Left ventricle myocardium inferior (tissue), 1 donor: ENCODE measurements at regions not wholly inside any gene's neighbourhood (a gene's known extent, or its start where the extent isn't known, plus 50 kb on each side); places are given as distances from the start of the nearest gene placed in this dataset.

Experiments used
- DNase-seq: peaks from one replicate; pipeline ENCODE4 v3.0.0-alpha.2; 2020
- H3K27ac ChIP-seq: fragments of 200-600 bp; replicated peaks from 2 replicates; pipeline ENCODE4 v1.8.0; 2021
- H3K27me3 ChIP-seq: fragments of 200-600 bp; 2 replicates; pipeline ENCODE4 v1.8.0; 2021; ENCODE audit warnings: low read depth
- H3K36me3 ChIP-seq: fragments of 200-600 bp; 2 replicates; pipeline ENCODE4 v1.8.0; 2021
- H3K4me1 ChIP-seq: fragments of 200-600 bp; 2 replicates; pipeline ENCODE4 v1.8.0; 2021
- H3K4me3 ChIP-seq: fragments of 200-600 bp; 2 replicates; pipeline ENCODE4 v1.8.0; 2021; ENCODE audit warnings: mild to moderate bottlenecking, moderate library complexity
- H3K9me3 ChIP-seq: fragments of 200-600 bp; replicated peaks from 2 replicates; pipeline ENCODE4 v1.8.0; 2021
- intact Hi-C: fragments of 100-400 bp; cut with micrococcal nuclease; formaldehyde crosslinking; loops from one replicate; pipeline ENCODE4 v1.11.0; 2022
- TF ChIP-seq, protein P1 (sequence below): fragments of 200-600 bp; IDR thresholded peaks from 2 replicates; pipeline ENCODE4 v1.8.0; 2021; ENCODE audit warnings: antibody characterized with exemption, mild to moderate bottlenecking, borderline replicate concordance
- donor health status: DM: no; HTN: yes; CAD: no; lungs with severe emphysema.

DNA sequence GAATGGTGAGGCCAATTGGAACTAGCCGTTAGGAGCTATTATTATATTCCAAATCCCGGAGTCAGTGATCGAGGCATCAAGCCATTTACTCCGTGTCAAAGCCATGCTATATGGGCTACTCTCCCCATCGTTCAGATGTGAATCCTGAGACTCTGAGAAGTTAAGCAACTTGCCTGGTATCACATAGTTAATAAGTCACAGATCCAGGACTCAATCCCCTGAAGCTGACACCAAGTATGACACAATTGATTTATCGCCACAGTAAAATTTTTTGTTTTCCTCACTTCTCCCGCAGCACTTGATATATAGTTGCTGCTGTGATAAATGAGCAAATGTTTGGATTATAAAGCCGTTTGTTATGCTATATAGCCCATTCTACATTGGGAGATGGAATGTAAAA, 50.8 kb upstream of the TSHZ2 start:
- DNase-seq, result no peak
- Histone ChIP-seq H3K27me3 (no peaks in the 10 kb centered on the region), H3K4me3 (no peak overlapping the region), H3K4me1 (no peaks in the 10 kb centered on the region), H3K9me3 (peaks cover 6% of the 10 kb centered on the region), H3K36me3 (no peaks in the 10 kb centered on the region), H3K27ac (no peak overlapping the region)
- intact Hi-C loops, result no loop called here
- TF ChIP-seq, protein P1, sequence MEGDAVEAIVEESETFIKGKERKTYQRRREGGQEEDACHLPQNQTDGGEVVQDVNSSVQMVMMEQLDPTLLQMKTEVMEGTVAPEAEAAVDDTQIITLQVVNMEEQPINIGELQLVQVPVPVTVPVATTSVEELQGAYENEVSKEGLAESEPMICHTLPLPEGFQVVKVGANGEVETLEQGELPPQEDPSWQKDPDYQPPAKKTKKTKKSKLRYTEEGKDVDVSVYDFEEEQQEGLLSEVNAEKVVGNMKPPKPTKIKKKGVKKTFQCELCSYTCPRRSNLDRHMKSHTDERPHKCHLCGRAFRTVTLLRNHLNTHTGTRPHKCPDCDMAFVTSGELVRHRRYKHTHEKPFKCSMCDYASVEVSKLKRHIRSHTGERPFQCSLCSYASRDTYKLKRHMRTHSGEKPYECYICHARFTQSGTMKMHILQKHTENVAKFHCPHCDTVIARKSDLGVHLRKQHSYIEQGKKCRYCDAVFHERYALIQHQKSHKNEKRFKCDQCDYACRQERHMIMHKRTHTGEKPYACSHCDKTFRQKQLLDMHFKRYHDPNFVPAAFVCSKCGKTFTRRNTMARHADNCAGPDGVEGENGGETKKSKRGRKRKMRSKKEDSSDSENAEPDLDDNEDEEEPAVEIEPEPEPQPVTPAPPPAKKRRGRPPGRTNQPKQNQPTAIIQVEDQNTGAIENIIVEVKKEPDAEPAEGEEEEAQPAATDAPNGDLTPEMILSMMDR, result no peak

DNA sequence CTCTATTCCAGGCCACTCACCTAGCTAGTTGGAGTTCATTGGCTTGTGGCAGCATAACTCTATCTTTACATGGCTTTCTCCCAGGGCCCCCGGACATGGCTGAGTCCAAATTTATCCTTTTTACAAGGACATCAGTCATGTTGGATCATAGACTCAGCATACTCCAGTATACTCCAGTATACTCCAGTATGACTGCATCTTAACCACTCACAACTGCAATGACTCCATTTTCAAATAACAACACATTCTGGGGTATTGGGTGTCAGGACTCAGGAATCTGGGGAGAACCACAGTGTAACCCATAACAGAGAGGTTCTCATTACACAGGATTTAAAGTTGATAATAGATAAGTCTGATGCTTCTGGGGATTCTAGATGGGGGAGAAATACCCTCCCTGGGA, 53.8 kb upstream of the TSHZ2 start:
- no peak overlapping the region for H3K4me3 ChIP-seq
- TF ChIP-seq, protein P1, result no peak
- H3K27ac ChIP-seq, result no peak overlapping the region
- DNase-seq, result no peak
- H3K4me1 ChIP-seq, result no peaks in the 10 kb centered on the region
- H3K27me3 ChIP-seq, result no peaks in the 10 kb centered on the region
- H3K36me3 ChIP-seq, result no peaks in the 10 kb centered on the region
- H3K9me3 ChIP-seq, result peaks cover 29% of the 10 kb centered on the region
- intact Hi-C loops, result no loop called here

DNA sequence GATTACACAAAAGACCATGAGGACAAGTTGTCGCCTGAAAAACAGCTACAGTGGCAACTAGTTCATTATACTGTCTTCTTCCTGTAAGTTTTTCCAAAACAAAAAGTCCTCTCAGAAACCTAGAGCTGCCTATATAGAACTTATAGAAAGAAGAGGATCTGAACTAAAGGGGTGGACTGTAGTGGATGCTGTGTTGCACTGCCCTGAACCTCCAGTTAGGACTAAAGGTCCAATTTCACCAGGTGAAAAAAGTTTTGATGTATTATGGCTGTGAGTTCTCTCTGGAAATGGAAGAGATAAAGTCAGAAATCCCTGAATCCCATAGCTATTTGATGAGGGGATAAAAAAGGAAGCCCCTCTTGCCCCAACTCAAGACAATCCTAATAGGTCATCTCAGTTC, 56.6 kb upstream of the TSHZ2 start:
- Histone ChIP-seq H3K9me3 (peaks cover 29% of the 10 kb centered on the region), H3K36me3 (no peaks in the 10 kb centered on the region), H3K4me1 (no peaks in the 10 kb centered on the region), H3K27me3 (no peaks in the 10 kb centered on the region), H3K27ac (no peak overlapping the region), H3K4me3 (no peak overlapping the region)
- TF ChIP-seq, protein P1, result no peak
- intact Hi-C loops, result no loop called here
- no peak for DNase-seq

DNA sequence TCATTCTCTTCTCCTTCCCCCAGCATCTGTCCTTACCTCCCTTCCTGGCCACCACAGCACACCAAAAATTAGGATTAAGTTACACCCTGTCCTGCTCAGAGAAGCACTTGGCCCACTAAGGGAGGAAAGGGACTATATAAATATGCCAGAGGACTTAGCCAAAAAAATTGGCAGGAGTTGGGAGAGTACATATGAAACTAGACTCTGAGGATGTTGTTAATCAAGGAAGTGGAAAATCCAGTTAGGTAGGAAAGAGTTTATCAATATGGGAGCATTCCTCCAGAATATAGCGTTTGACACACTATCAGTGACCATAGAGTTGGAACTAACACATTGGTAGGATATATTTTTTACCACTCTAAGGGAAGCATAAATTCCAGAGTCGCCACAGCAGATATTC, 57.3 kb upstream of the TSHZ2 start:
- H3K4me1 ChIP-seq, result no peaks in the 10 kb centered on the region
- H3K36me3 ChIP-seq, result no peaks in the 10 kb centered on the region
- no peak overlapping the region for H3K4me3 ChIP-seq
- H3K27ac ChIP-seq, result no peak overlapping the region
- peaks cover 29% of the 10 kb centered on the region for H3K9me3 ChIP-seq
- no peak for DNase-seq
- H3K27me3 ChIP-seq, result no peaks in the 10 kb centered on the region
- TF ChIP-seq, protein P1, result no peak
- intact Hi-C loops, result no loop called here

DNA sequence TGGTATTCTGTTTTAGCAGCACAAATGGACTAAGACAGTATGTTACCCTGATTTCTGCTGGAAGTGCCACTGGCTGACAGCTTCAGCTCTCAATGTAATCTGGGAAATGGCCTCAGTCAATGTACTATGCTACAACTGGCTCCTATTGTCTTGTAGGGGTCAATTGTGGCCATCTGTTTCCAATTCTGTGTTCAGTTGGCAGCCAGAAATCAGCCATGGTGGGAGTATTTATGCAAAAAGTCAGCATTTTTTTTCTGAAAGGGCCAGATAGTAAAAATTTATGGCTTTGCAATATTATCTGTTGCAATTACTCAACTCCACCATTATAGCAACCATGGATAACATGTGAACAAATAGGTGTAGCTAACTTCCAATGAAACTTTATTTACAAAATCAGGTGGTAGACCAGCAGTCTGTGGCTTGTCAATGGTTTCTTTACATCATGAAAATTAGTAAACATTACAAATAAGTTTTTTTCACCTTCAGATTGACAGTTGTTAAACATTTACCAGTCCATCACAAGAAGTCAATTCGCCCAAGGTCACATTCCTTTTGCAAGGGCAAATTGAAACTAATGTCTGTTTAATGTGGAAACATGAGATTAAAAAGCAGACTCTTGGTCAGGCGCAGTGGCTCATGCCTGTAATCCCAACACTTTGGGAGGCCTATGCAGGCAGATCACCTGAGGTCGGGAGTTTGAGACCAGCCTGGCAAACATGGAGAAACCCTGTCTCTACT, 58.3 kb upstream of the TSHZ2 start:
- H3K9me3 ChIP-seq, result peaks cover 29% of the 10 kb centered on the region
- H3K4me3 ChIP-seq, result no peak overlapping the region
- H3K4me1 ChIP-seq, result no peaks in the 10 kb centered on the region
- no peaks in the 10 kb centered on the region for H3K36me3 ChIP-seq
- H3K27ac ChIP-seq, result no peak overlapping the region
- DNase-seq, result no peak
- intact Hi-C loops, result no loop called here
- TF ChIP-seq, protein P1, result no peak
- no peaks in the 10 kb centered on the region for H3K27me3 ChIP-seq
